WERI-Rb-1 (cell line): ENCODE measurements at regions not wholly inside any gene's neighbourhood (a gene's known extent, or its start where the extent isn't known, plus 50 kb on each side); places are given as distances from the start of the nearest gene placed in this dataset.

Experiments
- DNase-seq: peaks from one replicate; pipeline ENCODE4 v3.0.0-alpha.2; 2020
- H3K27ac ChIP-seq: fragments of 250-450 bp; sonication (Bioruptor Pico); 2 replicates; pipeline ENCODE4 v1.5.1; 2020; ENCODE audit warnings: mild to moderate bottlenecking, moderate library complexity
- H3K27me3 ChIP-seq: fragments of 250-450 bp; sonication (Bioruptor Pico); 2 replicates; pipeline ENCODE4 v1.5.1; 2021; ENCODE audit warnings: mild to moderate bottlenecking, low read depth, moderate library complexity; ENCODE audit not compliant: insufficient read depth, severe bottlenecking
- H3K36me3 ChIP-seq: fragments of 250-450 bp; sonication (Bioruptor Pico); 2 replicates; pipeline ENCODE4 v1.5.1; 2020; ENCODE audit warnings: mild to moderate bottlenecking, moderate library complexity
- H3K4me3 ChIP-seq: 2 replicates; pipeline ENCODE4 v1.5.1; 2011; ENCODE audit warnings: low read depth, mild to moderate bottlenecking, control low read depth, low read length
- H3K9me3 ChIP-seq: fragments of 250-450 bp; sonication (Bioruptor Pico); 2 replicates; pipeline ENCODE4 v1.5.1; 2021; ENCODE audit warnings: mild to moderate bottlenecking, moderate library complexity; ENCODE audit not compliant: severe bottlenecking
- TF ChIP-seq, protein P1 (sequence below): IDR thresholded peaks from 2 replicates; pipeline ENCODE4 v1.5.1; 2011; ENCODE audit warnings: low read depth, mild to moderate bottlenecking, control low read depth, inconsistent platforms, low read length

DNA sequence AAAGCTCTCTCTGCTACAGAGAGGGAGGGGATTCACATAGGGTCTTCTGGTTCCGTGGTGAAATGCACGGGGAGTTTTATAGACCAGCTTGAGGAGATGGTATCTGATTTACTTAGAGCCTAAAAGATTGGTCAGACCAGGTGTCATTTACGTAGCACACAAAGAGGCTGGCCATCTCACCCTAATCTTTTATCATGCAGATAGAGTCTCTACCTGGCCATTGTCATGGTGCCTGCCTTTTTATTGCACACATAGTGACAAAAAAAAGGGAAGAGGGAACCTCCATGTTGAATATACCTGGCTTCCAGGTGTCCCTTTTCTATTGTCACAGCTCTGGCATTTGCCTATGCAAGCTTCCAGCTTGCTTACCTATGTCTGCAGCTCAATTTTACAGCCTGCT, 1456.1 kb downstream of the GATA3 start:
- TF ChIP-seq, protein P1, sequence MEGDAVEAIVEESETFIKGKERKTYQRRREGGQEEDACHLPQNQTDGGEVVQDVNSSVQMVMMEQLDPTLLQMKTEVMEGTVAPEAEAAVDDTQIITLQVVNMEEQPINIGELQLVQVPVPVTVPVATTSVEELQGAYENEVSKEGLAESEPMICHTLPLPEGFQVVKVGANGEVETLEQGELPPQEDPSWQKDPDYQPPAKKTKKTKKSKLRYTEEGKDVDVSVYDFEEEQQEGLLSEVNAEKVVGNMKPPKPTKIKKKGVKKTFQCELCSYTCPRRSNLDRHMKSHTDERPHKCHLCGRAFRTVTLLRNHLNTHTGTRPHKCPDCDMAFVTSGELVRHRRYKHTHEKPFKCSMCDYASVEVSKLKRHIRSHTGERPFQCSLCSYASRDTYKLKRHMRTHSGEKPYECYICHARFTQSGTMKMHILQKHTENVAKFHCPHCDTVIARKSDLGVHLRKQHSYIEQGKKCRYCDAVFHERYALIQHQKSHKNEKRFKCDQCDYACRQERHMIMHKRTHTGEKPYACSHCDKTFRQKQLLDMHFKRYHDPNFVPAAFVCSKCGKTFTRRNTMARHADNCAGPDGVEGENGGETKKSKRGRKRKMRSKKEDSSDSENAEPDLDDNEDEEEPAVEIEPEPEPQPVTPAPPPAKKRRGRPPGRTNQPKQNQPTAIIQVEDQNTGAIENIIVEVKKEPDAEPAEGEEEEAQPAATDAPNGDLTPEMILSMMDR: no peak
- Histone ChIP-seq H3K27me3 (no peaks in the 10 kb centered on the region), H3K36me3 (no peaks in the 10 kb centered on the region), H3K9me3 (no peaks in the 10 kb centered on the region), H3K4me3 (no peak overlapping the region), H3K27ac (no peak overlapping the region)
- DNase-seq: no peak

DNA sequence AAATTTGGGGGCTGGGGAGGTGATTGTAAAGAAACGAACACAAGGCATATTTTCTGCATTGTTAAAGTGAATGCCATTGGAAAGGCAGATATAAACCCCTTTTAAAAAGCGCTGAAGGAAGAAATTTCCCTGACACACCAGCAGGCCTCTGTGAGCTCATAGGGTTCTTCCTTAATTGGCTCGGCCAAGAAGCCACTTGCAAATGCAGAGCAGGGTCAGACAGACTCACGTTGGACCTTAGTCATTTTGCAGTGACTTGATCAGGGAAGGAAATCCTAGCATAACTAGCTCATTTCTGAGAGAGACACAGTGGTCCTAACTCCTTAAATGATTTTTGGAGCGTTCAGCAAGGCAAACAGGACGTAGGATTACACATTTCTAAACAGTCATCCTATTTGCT, 1461.4 kb downstream of the GATA3 start:
- Histone ChIP-seq H3K4me3 (no peak overlapping the region), H3K27me3 (no peaks in the 10 kb centered on the region), H3K36me3 (no peaks in the 10 kb centered on the region), H3K27ac (no peak overlapping the region), H3K9me3 (no peaks in the 10 kb centered on the region)
- TF ChIP-seq, protein P1: no peak
- no peak for DNase-seq

DNA sequence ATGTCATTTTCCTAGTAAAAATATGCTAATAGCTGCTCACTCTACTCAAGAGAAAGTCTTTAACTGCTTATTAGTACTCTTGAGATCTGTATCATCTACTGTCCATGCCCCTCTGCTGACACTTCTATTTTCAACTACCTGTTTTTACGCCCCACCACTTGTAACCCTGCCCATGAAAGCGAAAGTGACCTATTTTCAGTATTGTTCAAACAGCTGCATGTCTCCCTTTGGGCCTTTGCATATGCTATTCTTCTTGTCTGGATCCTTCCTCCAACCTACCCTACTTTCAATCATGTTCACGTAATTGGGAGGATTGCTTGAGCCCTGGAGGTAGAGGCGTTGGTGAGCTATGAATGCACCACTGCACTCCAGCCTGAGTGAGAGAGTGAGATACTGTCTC, 1481.3 kb downstream of the GATA3 start:
- DNase-seq: no peak
- TF ChIP-seq, protein P1: no peak
- Histone ChIP-seq H3K27me3 (no peaks in the 10 kb centered on the region), H3K4me3 (no peak overlapping the region), H3K9me3 (no peaks in the 10 kb centered on the region), H3K27ac (no peak overlapping the region), H3K36me3 (no peaks in the 10 kb centered on the region)

DNA sequence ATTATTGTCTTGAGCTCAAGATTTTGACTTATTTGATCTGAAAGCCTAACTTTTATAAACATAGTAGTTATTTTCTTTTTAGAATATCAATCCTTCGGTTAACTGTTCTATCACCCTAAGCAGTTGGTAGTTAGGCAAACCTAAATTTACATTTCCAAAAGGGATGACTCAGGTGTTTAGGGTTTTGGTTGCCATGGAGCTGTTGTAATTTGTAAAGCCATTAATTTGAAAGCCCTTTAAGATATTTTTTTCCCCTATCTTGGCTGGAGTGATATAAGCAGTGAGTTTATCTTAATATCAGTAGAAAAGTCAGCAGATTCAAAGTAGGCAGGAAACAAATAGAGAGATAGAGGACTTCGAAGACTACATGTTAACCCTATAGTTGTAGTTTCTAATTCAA, 1472.6 kb upstream of the CELF2 start:
- Histone ChIP-seq H3K27ac (no peak overlapping the region), H3K27me3 (no peaks in the 10 kb centered on the region), H3K9me3 (no peaks in the 10 kb centered on the region)

DNA sequence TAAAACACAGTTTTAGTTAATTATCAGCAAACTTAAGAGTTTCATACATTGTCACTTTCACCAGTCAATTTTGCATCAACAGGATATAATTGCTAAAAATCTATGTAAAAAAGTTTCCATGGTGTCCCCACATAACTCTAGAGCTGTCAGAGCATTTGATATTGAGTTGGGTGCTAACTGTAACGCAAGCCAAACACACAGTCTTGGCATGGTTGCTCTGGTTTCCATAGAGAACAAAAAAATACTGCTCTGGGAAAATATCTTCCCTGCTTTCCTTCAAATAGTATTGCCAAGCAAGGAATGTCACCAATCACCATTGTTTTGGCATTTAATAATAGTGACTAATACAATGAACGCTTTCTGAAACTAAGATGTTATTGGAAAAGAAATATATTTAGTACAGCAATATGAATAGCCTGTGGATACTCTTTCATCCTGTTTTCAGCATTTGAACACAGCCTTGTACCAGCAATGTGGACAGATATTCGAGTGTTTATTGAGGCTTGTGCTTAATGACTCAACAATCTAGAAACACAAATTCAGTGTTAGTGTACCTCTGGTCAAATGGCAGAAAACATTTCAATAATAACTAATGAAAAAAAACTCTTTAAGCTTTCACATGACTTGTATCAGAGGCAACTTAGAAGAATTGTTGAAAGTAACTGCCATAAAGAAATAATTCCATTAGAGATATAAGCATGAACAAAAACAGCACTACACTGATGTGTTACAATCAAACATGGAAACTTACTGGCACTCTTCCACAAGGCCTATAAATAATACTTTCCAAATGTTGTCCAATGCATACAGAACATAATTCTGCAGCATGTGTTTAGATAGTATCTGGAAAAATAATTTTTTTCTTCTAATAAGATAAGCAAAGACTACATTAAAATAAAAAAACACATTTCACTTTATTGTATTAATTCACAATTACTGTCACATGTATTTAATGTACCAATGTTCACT, 1469.5 kb upstream of the CELF2 start:
- no peak overlapping the region for H3K4me3 ChIP-seq
- TF ChIP-seq, protein P1: no peak
- H3K9me3 ChIP-seq: no peaks in the 10 kb centered on the region
- no peak for DNase-seq
- no peaks in the 10 kb centered on the region for H3K27me3 ChIP-seq
- H3K27ac ChIP-seq: no peak overlapping the region
- no peaks in the 10 kb centered on the region for H3K36me3 ChIP-seq

More for the DNA sequence above, 1472.6 kb upstream of the CELF2 start:
- TF ChIP-seq, protein P1: no peak
- no peak overlapping the region for H3K4me3 ChIP-seq
- no peaks in the 10 kb centered on the region for H3K36me3 ChIP-seq
- no peak for DNase-seq
